ENCODE measurements at regions not wholly inside any gene's neighbourhood (a gene's known extent, or its start where the extent isn't known, plus 50 kb on each side); places are given as distances from the start of the nearest gene placed in this dataset.
"Not testable (repeated sequence)": the region's sequence is repeated elsewhere in the genome, so short reads cannot be mapped to it uniquely, and the experiment has no call there.

DNA sequence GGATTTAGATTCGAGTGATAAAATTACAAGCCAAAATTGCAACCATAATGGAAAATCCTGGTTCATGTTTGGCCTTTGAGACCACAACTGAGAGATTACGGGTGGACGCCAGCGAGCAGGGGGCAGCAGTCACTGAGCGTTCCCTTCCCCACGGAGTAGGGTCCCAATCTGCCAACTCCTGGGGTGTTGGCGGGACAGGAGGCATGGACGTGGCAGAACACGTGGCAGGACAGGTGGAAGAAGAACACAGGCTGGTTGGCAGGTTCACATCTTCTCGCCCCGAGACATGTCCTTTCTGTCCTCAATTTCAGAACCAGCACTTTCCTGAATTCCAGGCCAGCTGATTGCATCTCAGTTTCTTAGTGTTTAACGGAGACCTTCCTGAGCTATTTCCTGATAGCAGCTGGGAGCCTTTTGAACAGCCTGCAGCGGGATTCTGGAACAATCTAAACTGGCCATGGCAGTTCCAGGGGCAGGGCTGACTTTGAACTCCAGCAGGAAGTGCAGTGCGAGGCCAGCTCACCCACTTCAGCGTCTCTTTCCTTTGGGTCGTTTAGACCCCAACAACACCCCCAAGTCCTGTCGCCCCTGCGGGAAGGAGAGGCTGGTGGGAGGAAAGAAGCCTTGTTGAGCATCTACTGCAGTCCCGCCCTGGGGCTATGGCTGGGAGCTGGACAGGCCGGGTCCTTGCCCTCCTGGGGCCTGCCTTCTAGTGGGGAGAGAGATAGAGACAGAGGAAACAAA is 159.1 kb upstream of the FOXF1 start:
- DNase-seq (ENCODE audit: insufficient read length, low spot score) (no peak), FAIRE-seq (no peak)
- TF ChIP-seq TAF1 (IDR thresholded peaks at IDR 0.05; ENCODE audit: low read depth, low read length) (no peak), POLR2AphosphoS5 (IDR thresholded peaks at IDR 0.05; ENCODE audit: low read depth, low read length) (no peak), PAX5 (IDR thresholded peaks at IDR 0.05; ENCODE audit: insufficient read depth, low read length, severe bottlenecking) (no peak), SPI1 (IDR thresholded peaks at IDR 0.05; ENCODE audit: low read depth, low read length) (no peak), POLR2A (IDR thresholded peaks at IDR 0.05; ENCODE audit: low read depth, low read length) (no peak), POU2F2 (IDR thresholded peaks at IDR 0.05; ENCODE audit: low read depth, low read length) (no peak)

DNA sequence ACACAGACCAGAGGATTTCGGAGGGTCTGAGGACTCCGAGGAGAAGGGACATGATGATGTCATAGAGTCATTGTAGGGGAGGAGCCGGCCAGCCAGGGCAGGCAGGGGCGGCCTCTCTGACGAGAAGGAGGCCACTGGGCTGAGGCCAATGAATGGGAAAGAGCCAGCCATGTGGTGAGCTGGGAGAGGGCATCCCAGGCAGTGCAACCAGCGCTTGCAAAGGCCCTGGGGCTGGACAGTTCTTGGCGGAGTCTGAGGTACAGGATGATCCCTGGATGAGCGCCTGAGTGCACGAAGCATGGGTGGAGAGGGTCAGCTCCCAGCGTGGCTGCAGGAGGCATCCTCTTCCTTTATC is 158.6 kb upstream of the FOXF1 start:
- DNase-seq (ENCODE audit: insufficient read length, low spot score); FAIRE-seq: not testable (repeated sequence)

DNA sequence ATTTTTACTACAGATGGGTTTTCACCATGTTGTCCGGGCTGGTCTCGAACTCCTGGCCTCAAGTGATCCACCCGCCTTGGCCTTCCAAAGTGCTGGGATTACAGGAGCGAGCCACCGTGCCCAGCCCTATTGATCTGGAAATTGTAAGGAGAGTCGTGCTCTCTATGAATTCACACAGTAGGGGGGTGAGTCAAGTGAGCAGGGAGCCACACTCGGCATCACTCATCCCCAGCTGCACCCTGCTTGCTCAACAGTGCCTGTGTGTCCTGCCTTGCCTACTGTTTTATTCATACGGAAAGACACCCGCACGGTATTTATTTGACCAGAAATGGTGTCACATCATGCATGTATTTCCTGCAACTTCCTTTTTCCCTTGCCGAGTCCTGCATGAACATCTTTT is 157.2 kb upstream of the FOXF1 start:
- TF ChIP-seq PAX5 (IDR thresholded peaks at IDR 0.05; ENCODE audit: insufficient read depth, low read length, severe bottlenecking) (no peak), TAF1 (IDR thresholded peaks at IDR 0.05; ENCODE audit: low read depth, low read length) (no peak), SPI1 (IDR thresholded peaks at IDR 0.05; ENCODE audit: low read depth, low read length) (no peak), POU2F2 (IDR thresholded peaks at IDR 0.05; ENCODE audit: low read depth, low read length) (no peak), POLR2AphosphoS5 (IDR thresholded peaks at IDR 0.05; ENCODE audit: low read depth, low read length) (no peak), POLR2A (IDR thresholded peaks at IDR 0.05; ENCODE audit: low read depth, low read length) (no peak)
- no peak for DNase-seq (ENCODE audit: insufficient read length, low spot score)
- FAIRE-seq, result no peak

DNA sequence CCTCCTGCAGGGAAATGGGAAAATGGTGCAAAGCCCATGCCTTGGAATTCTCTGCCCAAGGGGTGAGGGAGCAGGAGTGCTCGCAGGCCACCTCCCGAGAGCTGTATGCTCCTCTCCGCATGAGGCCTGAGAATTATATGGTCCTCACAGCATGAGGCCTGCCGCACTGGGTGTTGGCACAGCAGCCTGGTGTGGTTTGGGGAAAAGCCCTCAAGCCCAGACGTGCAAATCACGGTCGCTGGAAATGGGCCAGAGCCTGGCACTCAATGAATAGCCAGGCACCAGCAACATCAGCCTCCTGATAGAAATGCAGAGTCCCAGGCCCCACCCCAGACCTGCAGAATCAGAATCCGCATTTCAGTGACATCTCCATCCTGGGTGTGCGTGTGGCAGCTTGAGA is 156.4 kb upstream of the FOXF1 start:
- DNase-seq (ENCODE audit: insufficient read length, low spot score) (no peak), FAIRE-seq (no peak)
- no peak for TF ChIP-seq POLR2AphosphoS5 (IDR thresholded peaks at IDR 0.05; ENCODE audit: low read depth, low read length)
- TF ChIP-seq SPI1 (IDR thresholded peaks at IDR 0.05; ENCODE audit: low read depth, low read length), result no peak
- no peak for TF ChIP-seq TAF1 (IDR thresholded peaks at IDR 0.05; ENCODE audit: low read depth, low read length)
- no peak for TF ChIP-seq POLR2A (IDR thresholded peaks at IDR 0.05; ENCODE audit: low read depth, low read length)
- TF ChIP-seq POU2F2 (IDR thresholded peaks at IDR 0.05; ENCODE audit: low read depth, low read length), result no peak
- TF ChIP-seq PAX5 (IDR thresholded peaks at IDR 0.05; ENCODE audit: insufficient read depth, low read length, severe bottlenecking), result no peak

GRCh38 chr16:86354641-86355513 is 155.4 kb upstream of the FOXF1 start:
- DNase-seq (ENCODE audit: insufficient read length, low spot score), result no peak
- no peak for TF ChIP-seq TAF1 (IDR thresholded peaks at IDR 0.05; ENCODE audit: low read depth, low read length)
- TF ChIP-seq POU2F2 (IDR thresholded peaks at IDR 0.05; ENCODE audit: low read depth, low read length), result no peak
- no peak for TF ChIP-seq SPI1 (IDR thresholded peaks at IDR 0.05; ENCODE audit: low read depth, low read length)
- no peak for TF ChIP-seq POLR2AphosphoS5 (IDR thresholded peaks at IDR 0.05; ENCODE audit: low read depth, low read length)
- no peak for TF ChIP-seq POLR2A (IDR thresholded peaks at IDR 0.05; ENCODE audit: low read depth, low read length)
- TF ChIP-seq PAX5 (IDR thresholded peaks at IDR 0.05; ENCODE audit: insufficient read depth, low read length, severe bottlenecking), result no peak
- FAIRE-seq, result no peak

- DNase-seq (ENCODE audit: insufficient read length, low spot score) (no peak), FAIRE-seq (no peak)
- TF ChIP-seq POLR2A (IDR thresholded peaks at IDR 0.05; ENCODE audit: low read depth, low read length) (no peak), TAF1 (IDR thresholded peaks at IDR 0.05; ENCODE audit: low read depth, low read length) (no peak)
These were observed 154.8 kb upstream of the FOXF1 start for GRCh38 chr16:86355531-86355930.

DNA sequence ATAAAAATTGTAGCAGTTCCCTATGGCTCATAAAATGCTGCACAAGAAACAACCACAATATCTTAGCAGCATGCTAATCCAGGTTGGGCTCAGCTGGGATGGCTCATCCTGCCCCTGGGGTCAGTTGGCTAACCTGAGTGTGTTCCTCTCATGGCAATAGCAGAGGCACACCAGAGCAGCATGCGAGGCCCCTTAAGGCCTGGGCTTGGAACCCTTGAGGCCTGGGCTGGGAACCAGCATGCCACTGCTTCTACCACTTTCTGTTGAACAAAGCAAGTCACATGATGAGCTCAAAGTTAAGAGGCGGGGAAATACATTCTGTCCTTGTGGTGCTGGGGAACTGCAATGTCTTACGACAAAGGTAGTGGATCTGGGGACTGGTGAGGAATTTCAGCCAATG is 154.4 kb upstream of the FOXF1 start:
- DNase-seq (ENCODE audit: insufficient read length, low spot score) (no peak), FAIRE-seq (no peak)
- no peak for TF ChIP-seq POLR2A (IDR thresholded peaks at IDR 0.05; ENCODE audit: low read depth, low read length)
- no peak for TF ChIP-seq TAF1 (IDR thresholded peaks at IDR 0.05; ENCODE audit: low read depth, low read length)
- no peak for TF ChIP-seq POU2F2 (IDR thresholded peaks at IDR 0.05; ENCODE audit: low read depth, low read length)

DNA sequence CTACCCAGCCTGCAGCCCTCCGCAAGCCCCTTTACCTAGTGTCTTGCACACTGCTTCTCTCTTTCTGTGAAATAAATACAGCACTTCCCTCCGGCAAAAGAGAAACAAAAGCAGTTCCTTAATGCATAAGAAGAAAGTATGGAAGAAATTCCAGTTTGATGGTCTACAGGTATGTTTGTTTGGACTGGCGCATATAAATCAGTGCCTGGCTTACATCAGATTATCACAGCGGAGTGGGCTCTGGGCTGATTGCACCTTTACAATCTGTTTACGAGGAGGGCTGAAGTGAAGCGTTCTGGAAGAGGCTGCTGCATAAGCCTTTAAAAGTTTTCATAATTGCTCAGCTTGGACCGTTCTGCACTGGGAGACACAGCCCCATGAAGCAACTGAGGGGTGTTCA is 153.5 kb upstream of the FOXF1 start:
- DNase-seq (ENCODE audit: insufficient read length, low spot score), result no peak
- no peak for FAIRE-seq
- TF ChIP-seq POU2F2 (IDR thresholded peaks at IDR 0.05; ENCODE audit: low read depth, low read length) (no peak), POLR2A (IDR thresholded peaks at IDR 0.05; ENCODE audit: low read depth, low read length) (no peak), POLR2AphosphoS5 (IDR thresholded peaks at IDR 0.05; ENCODE audit: low read depth, low read length) (no peak), TAF1 (IDR thresholded peaks at IDR 0.05; ENCODE audit: low read depth, low read length) (no peak), PAX5 (IDR thresholded peaks at IDR 0.05; ENCODE audit: insufficient read depth, low read length, severe bottlenecking) (no peak), SPI1 (IDR thresholded peaks at IDR 0.05; ENCODE audit: low read depth, low read length) (no peak)

- no peak for TF ChIP-seq POLR2A (IDR thresholded peaks at IDR 0.05; ENCODE audit: low read depth, low read length)
- no peak for TF ChIP-seq POLR2AphosphoS5 (IDR thresholded peaks at IDR 0.05; ENCODE audit: low read depth, low read length)
- FAIRE-seq (no peak), DNase-seq (ENCODE audit: insufficient read length, low spot score) (no peak)
These were observed 153.0 kb upstream of the FOXF1 start for GRCh38 chr16:86357303-86357702.

- TF ChIP-seq TAF1 (IDR thresholded peaks at IDR 0.05; ENCODE audit: low read depth, low read length) (no peak), POLR2AphosphoS5 (IDR thresholded peaks at IDR 0.05; ENCODE audit: low read depth, low read length) (no peak), SPI1 (IDR thresholded peaks at IDR 0.05; ENCODE audit: low read depth, low read length) (no peak), PAX5 (IDR thresholded peaks at IDR 0.05; ENCODE audit: insufficient read depth, low read length, severe bottlenecking) (no peak)
- FAIRE-seq, result no peak
These were observed 152.4 kb upstream of the FOXF1 start for GRCh38 chr16:86357950-86358349.

More at GRCh38 chr16:86357950-86358349, 152.4 kb upstream of the FOXF1 start:
- no peak for DNase-seq (ENCODE audit: insufficient read length, low spot score)
